HEK293T (cell line): ENCODE measurements at regions not wholly inside any gene's neighbourhood (a gene's known extent, or its start where the extent isn't known, plus 50 kb on each side); places are given as distances from the start of the nearest gene placed in this dataset.
"Not testable (repeated sequence)": the region's sequence is repeated elsewhere in the genome, so short reads cannot be mapped to it uniquely, and the experiment has no call there.

Experiments
- CTCF ChIA-PET: fragments of 350-600 bp; formaldehyde crosslinking; extraction: SDS; loops from one replicate; lab custom pipeline; 2021; ENCODE audit warnings: antibody characterized with exemption, inconsistent platforms; lab: Yijun Ruan, JAX
- POLR2A ChIA-PET: fragments of 350-600 bp; formaldehyde crosslinking; extraction: SDS; loops from one replicate; lab custom pipeline; 2020; ENCODE audit warnings: antibody characterized with exemption, inconsistent platforms; lab: Yijun Ruan, JAX
- DNase-seq: peaks from one replicate; pipeline ENCODE4 v3.0.0; 2012; ENCODE audit warnings: mixed read lengths; ENCODE audit errors: extremely low spot score
- ARNT ChIP-seq: fragments of 450-650 bp; IDR thresholded peaks from 2 replicates; pipeline ENCODE4 v1.6.1; 2017; ENCODE audit warnings: mild to moderate bottlenecking
- BHLHE40 ChIP-seq: fragments of 450-650 bp; IDR thresholded peaks from 2 replicates; pipeline ENCODE4 v1.6.1; 2016; ENCODE audit warnings: mild to moderate bottlenecking, moderate library complexity, borderline replicate concordance
- CTBP1 ChIP-seq: fragments of 450-650 bp; IDR thresholded peaks from 2 replicates; pipeline ENCODE4 v1.6.1; 2016; ENCODE audit warnings: borderline replicate concordance
- ELF4 ChIP-seq: fragments of 450-650 bp; IDR thresholded peaks from 2 replicates; pipeline ENCODE4 v1.6.1; 2017; ENCODE audit warnings: antibody characterized with exemption
- FOXA1 ChIP-seq: fragments of 450-650 bp; IDR thresholded peaks from 2 replicates; pipeline ENCODE4 v1.6.1; 2016; ENCODE audit warnings: mild to moderate bottlenecking
- FOXK2 ChIP-seq: fragments of 450-650 bp; IDR thresholded peaks from 2 replicates; pipeline ENCODE4 v1.6.1; 2016; ENCODE audit warnings: mild to moderate bottlenecking
- FOXM1 ChIP-seq: fragments of 450-650 bp; IDR thresholded peaks from 2 replicates; pipeline ENCODE4 v1.6.1; 2017; ENCODE audit warnings: mild to moderate bottlenecking, borderline replicate concordance
- HDGF ChIP-seq: fragments of 450-650 bp; IDR thresholded peaks from 2 replicates; pipeline ENCODE4 v1.6.1; 2017; ENCODE audit warnings: antibody characterized with exemption, borderline replicate concordance
- L3MBTL2 ChIP-seq: fragments of 450-650 bp; conservative IDR thresholded peaks from 2 replicates; pipeline ENCODE4 v1.6.1; 2016; ENCODE audit warnings: mild to moderate bottlenecking
- LEF1 ChIP-seq: fragments of 450-650 bp; IDR thresholded peaks from 2 replicates; pipeline ENCODE4 v1.6.1; 2017; ENCODE audit warnings: mild to moderate bottlenecking, borderline replicate concordance
- NFRKB ChIP-seq: fragments of 450-650 bp; IDR thresholded peaks from 2 replicates; pipeline ENCODE4 v1.6.1; 2016; ENCODE audit warnings: mild to moderate bottlenecking, moderate library complexity
- SP1 ChIP-seq: fragments of 450-650 bp; IDR thresholded peaks from 2 replicates; pipeline ENCODE4 v1.6.1; 2017
- SUZ12 ChIP-seq: fragments of 450-650 bp; IDR thresholded peaks from 2 replicates; pipeline ENCODE4 v1.6.1; 2016; ENCODE audit warnings: mild to moderate bottlenecking
- TARDBP ChIP-seq: fragments of 450-650 bp; IDR thresholded peaks from 2 replicates; pipeline ENCODE4 v1.6.1; 2016
- ZNF384 ChIP-seq: fragments of 450-650 bp; IDR thresholded peaks from 2 replicates; pipeline ENCODE4 v1.6.1; 2016
- TF ChIP-seq, protein P1 (sequence below): fragments of 450-650 bp; IDR thresholded peaks from 2 replicates; pipeline ENCODE4 v1.6.1; 2016

DNA sequence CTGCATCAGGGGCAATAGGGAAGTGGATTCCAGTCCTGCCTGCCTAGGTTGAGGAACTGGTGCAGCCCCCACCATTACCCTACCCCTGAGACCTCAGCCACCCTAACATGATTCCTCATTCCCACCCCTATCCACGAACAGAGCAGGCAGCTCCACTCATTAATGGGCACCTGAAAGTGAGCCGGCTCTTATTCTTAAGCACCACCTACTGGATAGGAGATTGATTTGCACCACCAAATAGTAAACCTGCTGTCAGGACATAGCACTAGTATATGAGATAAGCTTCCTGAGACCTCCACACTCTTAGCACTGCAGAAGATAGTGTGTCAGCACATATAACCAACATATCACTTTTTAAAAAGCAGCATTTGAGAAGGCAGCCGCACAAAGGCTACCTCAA lies 573.2 kb downstream of the SOX5 start:
- DNase-seq, result no peak
- ChIA-PET POLR2A (no interaction called here), CTCF (no interaction called here)
- TF ChIP-seq LEF1 (no peak), NFRKB (no peak), L3MBTL2 (no peak), ARNT (no peak), CTBP1 (no peak), ZNF384 (no peak), SP1 (no peak), SUZ12 (no peak), BHLHE40 (no peak), ELF4 (no peak), FOXM1 (no peak)
- TF ChIP-seq, protein P1, sequence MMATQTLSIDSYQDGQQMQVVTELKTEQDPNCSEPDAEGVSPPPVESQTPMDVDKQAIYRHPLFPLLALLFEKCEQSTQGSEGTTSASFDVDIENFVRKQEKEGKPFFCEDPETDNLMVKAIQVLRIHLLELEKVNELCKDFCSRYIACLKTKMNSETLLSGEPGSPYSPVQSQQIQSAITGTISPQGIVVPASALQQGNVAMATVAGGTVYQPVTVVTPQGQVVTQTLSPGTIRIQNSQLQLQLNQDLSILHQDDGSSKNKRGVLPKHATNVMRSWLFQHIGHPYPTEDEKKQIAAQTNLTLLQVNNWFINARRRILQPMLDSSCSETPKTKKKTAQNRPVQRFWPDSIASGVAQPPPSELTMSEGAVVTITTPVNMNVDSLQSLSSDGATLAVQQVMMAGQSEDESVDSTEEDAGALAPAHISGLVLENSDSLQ, result no peak

DNA sequence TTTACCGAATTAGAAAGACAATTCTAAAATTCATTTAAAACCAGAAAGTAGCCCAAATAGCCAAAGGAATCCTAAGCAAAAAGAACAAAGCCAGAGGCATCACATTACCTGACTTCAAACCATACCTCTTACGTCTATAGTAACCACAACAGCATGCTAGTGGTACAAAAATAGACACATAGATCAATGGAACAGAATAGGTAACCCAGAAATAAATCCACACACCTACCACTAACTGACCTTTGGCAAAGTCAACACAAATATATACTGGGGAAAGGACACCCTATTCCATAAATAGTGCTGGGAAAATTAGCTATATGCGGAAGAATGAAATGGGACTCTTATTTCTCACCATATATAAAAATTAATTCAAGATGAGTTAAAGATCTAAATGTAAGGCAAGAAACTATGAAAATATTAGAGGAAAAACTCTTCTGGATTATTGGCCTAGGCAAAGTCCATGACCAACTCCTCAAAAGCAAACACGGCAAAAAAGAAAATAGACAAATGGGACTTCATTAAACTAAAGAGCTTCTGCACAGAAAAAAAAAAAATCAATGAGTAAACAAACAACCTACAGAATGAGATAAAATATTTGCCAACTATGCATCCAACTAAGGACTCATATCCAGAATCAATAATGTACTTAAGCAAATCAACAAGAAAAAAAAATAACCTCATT lies 568.9 kb downstream of the SOX5 start:
- ChIA-PET POLR2A (no interaction called here), CTCF (no interaction called here)
- TF ChIP-seq SUZ12 (no peak), BHLHE40 (no peak), NFRKB (no peak), L3MBTL2 (no peak), FOXM1 (no peak)
- no peak for DNase-seq

DNA sequence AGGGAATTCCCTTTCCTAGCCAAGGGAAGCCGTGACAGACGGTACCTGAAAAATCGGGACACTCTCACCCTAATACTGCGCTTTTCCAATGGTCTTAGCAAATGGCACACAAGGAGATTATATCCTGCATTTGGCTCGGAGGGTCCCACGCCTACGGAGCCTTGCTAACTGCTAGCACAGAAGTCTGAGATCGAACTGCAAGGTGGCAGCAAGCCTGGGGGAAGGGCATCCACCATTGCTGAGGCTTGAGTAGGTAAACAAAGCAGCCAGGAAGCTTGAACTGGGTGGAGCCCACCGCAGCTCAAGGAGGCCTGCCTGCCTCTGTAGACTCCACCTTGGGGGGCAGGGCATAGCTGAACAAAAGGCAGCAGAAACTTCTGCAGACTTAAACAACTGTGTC lies 560.6 kb downstream of the SOX5 start:
- DNase-seq, POLR2A ChIA-PET, CTCF ChIA-PET: not testable (repeated sequence)

DNA sequence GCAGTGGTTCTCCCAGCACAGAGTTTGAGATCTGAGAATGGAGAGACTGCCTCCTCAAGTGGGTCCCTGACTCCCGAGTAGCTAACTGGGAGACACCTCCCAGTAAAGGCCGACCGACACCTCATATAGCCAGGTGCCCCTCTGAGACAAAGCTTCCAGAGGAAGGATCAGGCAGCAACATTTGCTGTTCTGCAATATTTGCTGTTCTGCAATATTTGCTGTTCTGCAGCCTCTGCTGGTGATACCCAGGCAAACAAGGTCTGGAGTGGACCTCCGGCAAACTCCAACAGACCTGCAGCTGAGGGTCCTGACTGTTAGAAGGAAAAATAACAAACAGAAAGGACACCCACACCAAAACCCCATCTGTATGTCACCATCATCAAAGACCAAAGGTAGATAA lies 560.2 kb downstream of the SOX5 start:
- DNase-seq, POLR2A ChIA-PET: not testable (repeated sequence)

DNA sequence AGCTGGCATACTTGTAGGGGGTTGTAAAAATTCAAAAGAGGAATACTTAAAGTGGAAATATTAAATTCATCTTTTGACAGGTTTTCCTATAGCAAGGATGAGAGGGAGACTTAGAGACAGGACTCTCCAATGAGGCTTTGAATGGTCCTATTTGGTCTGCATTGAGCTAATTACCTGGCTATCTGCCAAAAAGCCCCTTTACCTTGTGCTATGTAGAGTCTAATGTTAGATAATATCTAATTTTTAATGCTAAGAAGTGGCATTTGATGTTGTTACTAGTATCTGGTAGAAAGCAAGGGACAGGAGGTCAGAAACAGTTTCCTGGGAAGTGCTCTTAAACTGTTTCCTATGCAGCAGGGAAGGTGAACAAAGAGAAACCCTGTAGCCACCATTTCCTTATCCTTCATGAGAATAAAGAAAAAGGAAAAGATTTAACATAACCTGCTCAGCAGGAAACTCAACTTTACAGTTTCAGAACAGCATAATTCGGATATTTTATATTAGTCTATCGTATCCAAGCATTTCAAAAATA lies 550.0 kb downstream of the SOX5 start:
- no peak for DNase-seq
- ChIA-PET CTCF (no interaction called here), POLR2A (no interaction called here)
- no peak for TF ChIP-seq L3MBTL2
- no peak for TF ChIP-seq ARNT
- TF ChIP-seq, protein P1, result no peak
- TF ChIP-seq FOXK2, result no peak
- TF ChIP-seq SP1, result no peak
- no peak for TF ChIP-seq SUZ12
- TF ChIP-seq FOXA1, result no peak
- TF ChIP-seq ELF4, result no peak
- TF ChIP-seq HDGF, result no peak
- no peak for TF ChIP-seq LEF1
- TF ChIP-seq TARDBP, result no peak
- TF ChIP-seq BHLHE40, result no peak
- TF ChIP-seq ZNF384, result no peak
- no peak for TF ChIP-seq NFRKB
- TF ChIP-seq FOXM1, result no peak
- TF ChIP-seq CTBP1, result no peak

More for the DNA sequence above, 560.2 kb downstream of the SOX5 start:
- CTCF ChIA-PET, result not testable (repeated sequence)

DNA sequence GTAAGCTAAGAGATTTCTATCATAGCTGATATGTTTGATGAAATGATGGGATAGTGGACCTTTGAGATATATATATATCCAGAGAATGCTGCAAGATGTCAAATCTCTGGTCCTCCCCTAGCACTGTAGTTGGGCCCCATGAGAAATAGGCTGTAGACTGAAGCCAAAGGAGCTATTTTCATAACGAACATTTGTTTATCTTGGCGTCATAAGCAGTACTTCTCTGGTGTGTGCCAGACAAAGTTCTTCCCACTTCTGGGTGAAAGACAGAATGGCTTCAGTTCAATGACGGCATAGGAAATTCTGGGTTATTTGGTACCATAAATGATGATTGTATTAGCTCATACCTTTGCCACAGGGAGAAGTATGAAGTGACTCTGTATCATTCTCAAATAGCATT lies 534.3 kb downstream of the SOX5 start:
- CTCF ChIA-PET, result no interaction called here
- POLR2A ChIA-PET, result no interaction called here
- no peak for TF ChIP-seq LEF1
- no peak for TF ChIP-seq CTBP1
- TF ChIP-seq NFRKB, result no peak
- TF ChIP-seq SP1, result no peak
- no peak for DNase-seq

DNA sequence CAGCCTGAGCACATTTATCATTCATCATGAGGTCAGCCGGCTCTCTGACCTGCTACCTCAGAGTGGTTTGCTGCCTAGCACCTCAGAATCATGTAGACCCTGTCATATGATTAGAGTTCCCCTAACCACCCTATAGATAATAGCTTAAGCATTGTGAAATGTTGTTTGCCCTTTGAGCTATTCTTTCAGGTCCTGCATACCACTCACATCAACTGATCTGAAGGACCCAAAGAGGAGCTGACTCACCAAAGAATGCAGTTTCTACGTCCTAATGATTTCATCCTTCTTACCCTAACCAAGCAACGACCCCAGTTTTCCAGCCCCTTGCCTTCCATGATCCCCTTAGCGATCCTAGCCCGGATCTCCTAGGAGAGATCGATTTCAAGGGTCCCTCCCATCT lies 527.9 kb downstream of the SOX5 start:
- ChIA-PET POLR2A (no interaction called here), CTCF (no interaction called here)
- TF ChIP-seq FOXA1 (no peak), CTBP1 (no peak), SUZ12 (no peak), FOXM1 (no peak), NFRKB (no peak), SP1 (no peak), TARDBP (no peak), HDGF (no peak), ZNF384 (no peak), LEF1 (no peak), BHLHE40 (no peak), FOXK2 (no peak), ELF4 (no peak), L3MBTL2 (no peak), ARNT (no peak)
- TF ChIP-seq, protein P1, result no peak
- DNase-seq, result no peak
